ENCODE measurements at regions not wholly inside any gene's neighbourhood (a gene's known extent, or its start where the extent isn't known, plus 50 kb on each side); places are given as distances from the start of the nearest gene placed in this dataset.
"Not testable (repeated sequence)": the region's sequence is repeated elsewhere in the genome, so short reads cannot be mapped to it uniquely, and the experiment has no call there.

DNA sequence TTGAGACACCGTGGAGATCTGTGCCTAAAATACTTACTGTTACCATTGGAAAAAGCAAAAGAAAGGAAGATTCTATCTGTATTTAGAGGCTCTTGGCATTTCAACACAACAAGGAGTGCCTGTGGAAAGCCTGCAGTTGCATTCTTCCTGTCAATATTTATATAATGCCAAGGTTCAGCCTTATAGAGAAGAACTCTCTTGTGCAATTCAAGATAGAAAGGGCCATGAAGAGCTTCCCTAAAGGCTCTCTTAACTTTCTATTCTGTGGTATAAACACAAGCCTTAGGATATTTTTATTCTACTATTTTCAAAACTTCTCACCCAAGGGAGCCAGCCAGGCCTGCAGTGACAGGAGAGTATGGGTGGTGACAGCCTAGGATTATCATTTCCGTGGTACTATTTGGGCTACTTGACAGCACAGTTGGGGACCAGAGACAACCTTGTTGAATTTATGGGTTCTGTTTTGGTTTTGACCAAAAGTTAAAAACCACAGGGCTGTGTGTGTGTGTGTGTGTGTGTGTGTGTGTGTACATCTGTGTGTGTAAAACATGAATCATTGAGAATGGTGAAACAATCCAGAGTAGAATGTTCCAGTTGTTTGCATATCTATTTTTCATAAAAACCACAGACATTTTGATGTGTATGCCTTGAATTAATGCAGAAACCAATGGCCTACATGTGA is 700.9 kb upstream of the SLC35B3 start:
- no peak overlapping the region for H3K4me3 ChIP-seq (ENCODE audit: low read depth, low read length)
- TF ChIP-seq, protein P1, sequence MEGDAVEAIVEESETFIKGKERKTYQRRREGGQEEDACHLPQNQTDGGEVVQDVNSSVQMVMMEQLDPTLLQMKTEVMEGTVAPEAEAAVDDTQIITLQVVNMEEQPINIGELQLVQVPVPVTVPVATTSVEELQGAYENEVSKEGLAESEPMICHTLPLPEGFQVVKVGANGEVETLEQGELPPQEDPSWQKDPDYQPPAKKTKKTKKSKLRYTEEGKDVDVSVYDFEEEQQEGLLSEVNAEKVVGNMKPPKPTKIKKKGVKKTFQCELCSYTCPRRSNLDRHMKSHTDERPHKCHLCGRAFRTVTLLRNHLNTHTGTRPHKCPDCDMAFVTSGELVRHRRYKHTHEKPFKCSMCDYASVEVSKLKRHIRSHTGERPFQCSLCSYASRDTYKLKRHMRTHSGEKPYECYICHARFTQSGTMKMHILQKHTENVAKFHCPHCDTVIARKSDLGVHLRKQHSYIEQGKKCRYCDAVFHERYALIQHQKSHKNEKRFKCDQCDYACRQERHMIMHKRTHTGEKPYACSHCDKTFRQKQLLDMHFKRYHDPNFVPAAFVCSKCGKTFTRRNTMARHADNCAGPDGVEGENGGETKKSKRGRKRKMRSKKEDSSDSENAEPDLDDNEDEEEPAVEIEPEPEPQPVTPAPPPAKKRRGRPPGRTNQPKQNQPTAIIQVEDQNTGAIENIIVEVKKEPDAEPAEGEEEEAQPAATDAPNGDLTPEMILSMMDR (IDR thresholded peaks at IDR 0.05; ENCODE audit: low read depth, low read length): no peak

DNA sequence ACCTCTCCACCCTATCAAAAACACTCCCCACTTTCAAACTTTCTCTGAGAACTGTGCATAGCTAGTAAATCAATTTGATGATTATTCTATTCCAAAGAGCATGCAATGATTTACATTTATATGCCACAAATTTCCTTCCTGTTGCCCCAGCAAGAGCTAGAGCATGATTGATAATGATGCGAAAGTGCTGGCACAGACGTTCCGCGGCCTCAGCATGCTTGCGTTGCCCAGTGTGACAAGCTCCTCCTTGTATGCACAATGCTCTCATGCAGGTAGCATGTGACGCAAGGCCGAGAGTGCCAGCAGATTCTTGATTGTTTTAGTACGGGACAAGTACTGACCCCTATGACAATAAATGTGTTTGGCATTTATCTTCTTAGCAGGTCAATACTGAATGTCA is 696.3 kb upstream of the SLC35B3 start:
- TF ChIP-seq, protein P1 (IDR thresholded peaks at IDR 0.05; ENCODE audit: low read depth, low read length): no peak
- H3K4me3 ChIP-seq (ENCODE audit: low read depth, low read length): no peak overlapping the region

DNA sequence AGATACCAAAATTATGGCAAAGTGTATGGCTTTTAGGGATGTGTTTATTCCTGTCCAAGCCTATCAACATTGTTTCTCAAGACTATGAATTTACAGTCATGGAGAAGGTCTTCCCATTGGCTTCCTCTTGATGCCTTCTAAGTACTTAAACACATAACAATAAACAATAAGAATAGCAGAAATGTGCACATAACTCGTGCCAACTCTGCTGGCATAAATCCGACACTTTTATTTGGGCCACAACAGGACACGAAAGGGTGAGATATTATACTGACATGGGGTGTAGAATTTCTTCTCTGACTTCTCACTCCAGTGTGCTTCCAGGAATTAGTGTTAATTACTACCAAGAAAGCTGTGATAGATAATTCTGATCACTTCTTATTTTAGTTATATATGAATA is 695.9 kb upstream of the SLC35B3 start:
- TF ChIP-seq, protein P1 (IDR thresholded peaks at IDR 0.05; ENCODE audit: low read depth, low read length): no peak
- no peak overlapping the region for H3K4me3 ChIP-seq (ENCODE audit: low read depth, low read length)

DNA sequence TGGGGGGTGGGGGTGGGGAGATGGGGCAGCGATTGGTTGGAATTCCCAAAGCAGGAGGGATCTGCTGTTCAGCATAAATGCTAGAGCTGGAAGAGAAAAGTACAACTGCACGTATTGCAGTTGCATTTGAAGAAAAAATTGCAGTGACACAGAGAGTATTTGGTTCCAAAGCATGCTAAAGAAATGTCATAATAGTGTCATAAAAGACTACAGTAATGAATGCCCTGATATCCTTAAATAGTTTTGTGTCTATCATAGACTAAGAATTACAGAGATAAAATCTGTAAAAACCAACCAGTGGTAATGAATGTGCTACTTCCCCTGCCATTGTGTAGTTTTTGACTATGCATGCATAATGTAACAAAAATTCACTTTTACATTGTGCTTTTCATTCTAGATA is 693.6 kb upstream of the SLC35B3 start:
- H3K4me3 ChIP-seq (ENCODE audit: low read depth, low read length): no peak overlapping the region
- TF ChIP-seq, protein P1 (IDR thresholded peaks at IDR 0.05; ENCODE audit: low read depth, low read length): no peak

GRCh38 chr6:9126878-9127560 is 691.7 kb upstream of the SLC35B3 start:
- H3K4me3 ChIP-seq (ENCODE audit: low read depth, low read length): no peak overlapping the region
- TF ChIP-seq, protein P1 (IDR thresholded peaks at IDR 0.05; ENCODE audit: low read depth, low read length): no peak

DNA sequence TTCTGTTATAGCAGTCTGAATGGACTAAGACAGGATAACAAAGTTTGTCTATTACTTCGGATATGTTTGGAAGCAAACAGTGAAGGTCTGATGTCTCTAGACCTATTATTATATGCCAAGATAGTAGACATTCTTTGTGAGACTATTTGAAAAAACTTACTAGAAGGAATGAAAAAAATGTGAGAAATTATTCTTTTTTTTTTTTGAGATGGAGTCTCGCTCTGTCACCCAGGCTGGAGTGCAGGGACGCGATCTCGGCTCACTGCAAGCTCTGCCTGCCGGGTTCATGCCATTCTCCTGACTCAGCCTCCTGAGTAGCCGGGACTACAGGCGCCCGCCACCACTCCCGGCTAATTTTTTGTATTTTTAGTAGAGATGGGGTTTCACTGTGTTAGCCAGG is 690.7 kb upstream of the SLC35B3 start:
- not testable (repeated sequence) for H3K4me3 ChIP-seq (ENCODE audit: low read depth, low read length)

GRCh38 chr6:9121549-9121948 is 686.2 kb upstream of the SLC35B3 start:
- TF ChIP-seq, protein P1 (IDR thresholded peaks at IDR 0.05; ENCODE audit: low read depth, low read length): no peak
- H3K4me3 ChIP-seq (ENCODE audit: low read depth, low read length): no peak overlapping the region

All from WI38 (cell line).